GM18868 (cell line): ENCODE measurements at regions not wholly inside any gene's neighbourhood (a gene's known extent, or its start where the extent isn't known, plus 50 kb on each side); places are given as distances from the start of the nearest gene placed in this dataset.
A peak's percentile ranks its signal among the peaks of the same experiment; 100 is the strongest.

Experiments used
- ATAC-seq: cut with Tn5 transposase; IDR thresholded peaks from one replicate; pipeline ENCODE4 v1.9.1; 2021; ENCODE audit warnings: mild to moderate bottlenecking, moderate library complexity; ENCODE audit not compliant: unreplicated experiment

DNA sequence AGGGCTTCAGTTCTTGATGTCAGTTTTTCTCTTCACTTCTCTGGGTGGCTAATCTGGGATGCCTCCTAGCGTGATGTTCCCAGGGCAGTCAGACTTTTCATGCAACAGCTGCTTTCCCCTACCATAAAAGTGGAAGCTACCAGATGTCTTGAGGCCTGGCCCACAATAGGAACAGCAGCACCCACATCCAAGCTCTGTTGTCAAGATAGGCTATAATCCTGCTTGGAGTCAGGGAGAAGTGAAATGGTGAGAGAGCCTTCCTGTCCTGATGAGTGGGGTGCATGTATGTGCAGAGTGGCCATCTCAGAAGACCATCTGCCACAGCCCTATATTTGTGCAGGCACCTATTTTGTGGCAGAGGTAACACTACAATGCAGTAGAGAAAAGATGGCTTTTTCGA lies 108.0 kb downstream of the HTR5A start:
- ATAC-seq: no peak

DNA sequence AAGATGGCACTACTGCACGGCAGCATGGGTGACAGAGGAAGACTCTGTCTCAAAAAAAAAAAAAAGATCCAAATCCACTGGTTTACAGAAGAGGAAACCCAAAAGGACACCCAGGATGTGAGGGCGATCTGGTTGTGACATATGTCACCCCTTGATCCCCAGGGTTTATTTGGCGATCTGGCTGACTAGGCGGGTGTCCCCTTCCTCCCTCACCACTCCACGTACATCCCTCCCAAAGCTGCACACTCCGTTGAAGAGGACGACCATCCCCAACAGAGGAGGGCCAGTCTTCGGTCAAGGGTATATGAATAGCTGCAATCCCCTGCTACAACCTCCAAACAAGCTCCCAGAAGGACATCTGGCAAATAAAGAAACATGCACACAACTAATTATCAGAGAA lies 111.6 kb downstream of the HTR5A start:
- ATAC-seq: no peak

GRCh38 chr7:155182406-155182970 lies 112.4 kb downstream of the HTR5A start:
- ATAC-seq: no peak

DNA sequence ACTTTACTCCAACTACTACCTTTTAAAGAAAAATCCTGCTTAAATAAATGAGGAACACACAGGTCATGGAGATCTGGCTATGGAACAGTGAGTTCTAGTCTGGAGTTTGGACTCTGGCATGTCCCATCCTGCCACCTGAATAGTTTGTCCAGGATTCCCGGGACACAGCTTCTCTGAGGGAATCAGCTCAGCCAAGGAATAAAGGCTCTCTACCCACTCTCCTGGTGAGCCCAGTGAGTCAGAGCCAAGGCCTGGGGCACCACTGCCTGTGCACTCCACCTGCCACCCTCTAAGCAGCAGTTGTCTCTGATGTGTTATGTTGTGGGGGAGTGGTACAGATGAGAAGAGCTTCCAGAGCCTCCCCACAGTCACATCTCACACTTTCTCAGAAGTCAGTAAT lies 113.5 kb downstream of the HTR5A start:
- ATAC-seq: no peak

GRCh38 chr7:155184923-155185322 lies 112.8 kb upstream of the INSIG1 start:
- no peak for ATAC-seq

DNA sequence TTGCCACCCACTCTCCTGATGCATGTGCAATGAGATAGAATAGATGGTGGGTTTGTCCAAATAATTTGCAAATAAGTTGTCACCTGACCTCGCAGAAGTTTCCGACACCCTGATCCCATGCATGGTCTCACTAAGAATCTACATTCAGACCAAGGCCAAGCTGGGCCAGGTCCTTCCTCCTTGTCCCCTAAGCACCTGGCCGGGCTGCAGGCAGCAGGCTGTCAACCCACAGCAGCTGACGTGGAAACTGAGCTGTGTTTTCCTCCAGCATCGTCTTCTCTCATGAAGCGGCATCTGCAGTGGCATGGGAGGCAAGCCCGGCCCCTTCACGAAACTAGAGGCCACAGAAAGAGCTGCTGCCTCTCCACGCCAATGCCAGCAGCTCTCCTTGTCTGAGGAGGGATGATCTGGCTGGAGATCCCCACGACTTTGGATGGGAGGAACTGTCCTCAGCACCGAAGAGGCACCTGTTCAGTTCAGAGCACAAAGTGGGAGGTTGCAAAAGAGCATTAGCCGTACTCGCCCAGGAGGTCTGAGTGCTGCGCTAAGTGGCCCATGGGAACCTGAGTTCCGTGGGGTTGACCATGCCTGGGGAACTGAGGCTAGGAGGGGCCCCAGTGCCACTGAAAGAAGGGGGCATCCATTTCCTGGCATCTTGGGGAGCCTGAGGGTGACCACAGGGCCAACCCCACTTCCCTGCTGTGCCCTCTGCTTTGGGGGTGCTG lies 110.5 kb upstream of the INSIG1 start:
- no peak for ATAC-seq

GRCh38 chr7:155188357-155188756 lies 109.3 kb upstream of the INSIG1 start:
- peak; percentile 51 for ATAC-seq

DNA sequence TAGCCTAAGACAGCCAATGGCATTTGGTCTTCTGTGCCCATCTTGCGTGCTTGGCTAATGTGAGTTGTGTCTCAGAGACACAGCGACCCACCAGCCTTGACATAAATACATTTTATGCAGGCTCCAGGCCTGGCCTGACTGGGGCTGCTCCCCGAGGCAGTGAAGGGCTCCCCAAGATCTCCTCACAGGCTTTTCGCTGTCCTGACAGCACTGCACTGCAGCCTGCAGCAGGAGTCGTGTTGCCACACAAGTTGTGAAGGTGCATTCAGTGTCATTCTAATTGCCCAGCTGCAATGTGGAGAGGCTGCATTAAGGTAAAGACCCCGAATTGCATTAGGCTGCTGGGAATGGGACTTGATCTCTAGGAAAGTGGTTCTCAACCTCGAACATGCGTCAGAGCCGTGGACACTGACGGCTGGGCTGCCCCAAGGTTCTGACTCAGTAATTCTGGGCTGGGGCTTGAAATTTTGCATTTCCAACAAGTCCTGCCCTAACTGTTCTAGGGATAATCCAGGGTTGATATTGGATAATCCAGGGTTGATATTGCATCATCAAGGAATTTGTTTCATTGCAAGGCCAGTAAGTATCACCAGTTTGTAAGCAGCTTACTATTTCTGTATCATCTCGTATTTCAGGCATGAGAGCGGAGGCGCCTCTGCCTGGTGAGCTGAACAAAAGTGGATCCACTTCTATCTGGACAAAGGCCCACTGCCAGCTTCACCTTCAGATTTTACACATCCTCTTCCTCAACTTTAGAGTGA lies 108.7 kb upstream of the INSIG1 start:
- no peak for ATAC-seq

DNA sequence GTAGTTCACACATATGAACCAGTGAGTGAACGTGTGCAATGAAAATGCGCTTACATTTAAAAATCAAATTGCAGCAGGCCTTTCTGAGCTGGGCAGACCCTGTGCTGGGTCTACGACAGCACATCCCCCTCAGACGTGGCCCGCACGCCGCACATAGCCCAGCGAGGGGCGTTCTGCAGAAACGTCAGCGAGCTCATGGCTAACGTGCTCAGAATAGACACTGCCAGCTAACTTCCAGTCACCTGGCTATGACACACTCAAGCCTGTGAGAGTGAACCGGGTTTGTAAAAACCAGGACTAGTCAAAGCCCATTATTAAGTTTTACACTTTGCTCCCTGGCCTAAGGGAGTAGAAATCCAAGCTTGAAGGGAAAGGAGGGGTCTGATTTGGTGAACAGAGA lies 108.1 kb upstream of the INSIG1 start:
- no peak for ATAC-seq

- peak; percentile 69 for ATAC-seq
Measured at GRCh38 chr7:155190688-155191087, 107.0 kb upstream of the INSIG1 start.

- no peak for ATAC-seq
Measured at GRCh38 chr7:155191137-155191536, 106.5 kb upstream of the INSIG1 start.

GRCh38 chr7:155191901-155192478 lies 105.7 kb upstream of the INSIG1 start:
- no peak for ATAC-seq

DNA sequence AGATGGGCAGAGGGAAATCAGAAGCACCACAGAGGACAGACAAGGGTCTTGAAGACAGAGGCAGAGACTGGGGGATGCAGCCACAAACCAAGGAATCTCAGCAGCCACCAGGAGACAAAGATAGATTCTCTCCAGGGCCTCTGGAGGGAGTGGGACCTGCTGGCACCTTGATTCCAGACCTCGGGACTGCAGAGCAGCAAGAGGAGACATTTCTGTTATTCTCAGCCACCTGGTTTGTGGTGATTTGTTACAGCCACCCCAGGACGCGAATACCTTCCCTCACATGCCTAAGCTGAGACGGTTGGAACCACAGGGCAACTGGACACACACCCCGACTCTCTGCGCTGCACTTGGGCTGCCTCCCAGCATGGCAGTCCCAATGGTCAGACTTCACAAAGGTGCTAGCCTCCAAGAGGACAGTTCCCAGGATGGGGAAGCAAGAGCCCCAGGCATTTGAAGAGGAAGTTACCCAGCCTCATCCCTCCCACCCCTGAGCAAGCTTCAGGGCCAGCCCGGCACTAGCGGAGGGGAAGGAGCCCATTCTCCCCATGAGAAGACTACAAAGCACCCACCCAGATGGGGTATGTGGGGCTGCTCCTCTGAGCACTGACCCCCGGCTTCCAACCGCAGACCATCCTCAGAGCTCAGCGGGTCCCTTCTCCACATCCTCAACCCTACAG lies 104.6 kb upstream of the INSIG1 start:
- no peak for ATAC-seq

DNA sequence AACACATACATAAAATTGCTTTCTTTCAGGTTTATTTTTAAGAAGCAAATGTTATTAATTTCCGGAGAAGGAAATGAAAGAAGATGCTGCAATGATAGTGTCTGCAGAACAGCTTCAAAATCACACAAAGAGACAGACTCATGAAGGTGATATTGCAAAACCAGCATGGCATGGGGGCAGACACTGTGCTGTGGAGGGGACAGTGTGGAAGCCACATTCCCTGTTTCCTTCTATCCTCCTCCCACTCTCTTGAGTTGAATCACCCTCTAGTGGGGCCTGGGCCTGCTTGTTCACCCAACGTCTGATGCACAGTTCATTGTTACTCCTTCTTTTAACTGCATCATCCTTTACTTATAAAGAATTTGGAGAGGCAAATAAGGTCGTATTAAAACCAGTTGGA lies 104.0 kb upstream of the INSIG1 start:
- no peak for ATAC-seq

- ATAC-seq: no peak
Measured at GRCh38 chr7:155194382-155195140, 103.1 kb upstream of the INSIG1 start.

DNA sequence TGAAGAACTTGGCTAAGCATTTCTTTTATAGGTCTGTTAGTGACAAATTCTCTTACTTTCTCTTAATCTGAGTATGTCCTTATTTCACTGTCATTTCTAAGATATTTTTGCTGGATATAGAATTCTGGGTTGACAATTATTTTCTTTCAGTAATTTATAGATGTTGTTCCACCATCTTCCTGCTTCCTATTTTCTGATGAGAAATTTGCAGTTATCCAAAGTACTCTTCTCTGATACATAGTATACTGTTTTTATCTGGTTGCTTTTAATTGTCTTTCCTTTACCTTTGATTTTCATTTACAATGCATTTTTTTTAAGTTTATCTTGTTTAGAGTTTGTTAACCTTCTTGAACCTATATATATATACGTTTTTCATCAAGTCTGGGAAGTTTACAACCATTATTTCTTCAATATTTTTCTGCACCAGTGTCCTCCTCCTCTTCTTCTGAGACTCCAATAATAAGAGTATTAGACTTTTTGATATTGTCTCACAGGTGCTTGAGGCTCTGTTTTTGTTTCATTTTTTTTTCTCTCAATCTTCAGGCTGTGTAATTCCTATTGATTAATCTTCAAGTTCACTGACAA lies 101.6 kb upstream of the INSIG1 start:
- ATAC-seq: no peak

- no peak for ATAC-seq
Measured at GRCh38 chr7:155198196-155198892, 99.3 kb upstream of the INSIG1 start.

DNA sequence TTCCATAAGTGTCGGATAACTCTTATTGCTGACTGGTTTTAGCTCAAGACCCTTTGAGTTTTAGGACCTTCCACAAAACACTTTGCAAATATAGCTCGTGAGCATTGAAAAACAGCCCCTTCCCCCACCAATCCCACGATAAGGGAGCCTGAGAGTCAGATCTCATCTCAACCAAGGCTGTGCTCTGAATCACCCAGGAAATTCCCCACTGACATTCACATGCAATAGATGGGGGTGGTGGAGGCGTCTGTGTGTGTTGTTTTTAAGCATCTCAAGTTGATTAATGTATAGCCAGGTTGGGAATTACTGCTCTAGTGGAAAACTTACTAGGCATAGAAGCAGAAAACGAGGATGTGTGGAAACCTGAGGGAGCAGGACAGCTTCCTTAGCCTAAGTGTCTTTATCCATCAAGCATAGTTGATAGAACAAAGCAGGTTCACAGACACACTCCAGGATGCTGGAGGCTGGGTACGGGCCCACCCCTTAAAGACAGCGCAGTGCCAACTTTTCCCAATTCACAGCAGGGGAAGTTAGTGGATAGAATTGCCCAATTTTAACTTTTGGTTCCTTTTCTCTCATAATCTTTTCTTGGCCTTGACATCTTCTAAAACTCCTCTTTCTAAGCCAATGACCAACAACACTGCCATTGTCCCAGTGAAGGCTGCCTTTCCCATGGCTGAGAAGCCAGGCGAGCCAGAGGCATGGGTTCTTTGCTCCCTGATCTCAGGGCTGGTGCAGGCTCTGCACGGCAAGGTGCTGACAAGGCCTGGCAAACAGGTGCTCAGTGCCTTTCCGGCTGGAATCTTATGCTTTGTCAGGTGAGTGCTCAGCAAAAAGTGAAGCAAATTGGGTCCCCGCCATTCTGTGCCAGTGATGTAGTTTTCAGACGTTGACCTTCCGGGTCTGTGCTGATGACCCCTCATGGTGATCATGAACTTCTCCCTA lies 98.5 kb upstream of the INSIG1 start:
- ATAC-seq: peak; percentile 93
